ENCODE measurements at regions not wholly inside any gene's neighbourhood (a gene's known extent, or its start where the extent isn't known, plus 50 kb on each side); places are given as distances from the start of the nearest gene placed in this dataset.
"Not testable (repeated sequence)": the region's sequence is repeated elsewhere in the genome, so short reads cannot be mapped to it uniquely, and the experiment has no call there.

GRCh38 chr6:22208026-22208425, 88.8 kb downstream of the PRL start:
- no peaks in the 10 kb centered on the region for H3K36me3 ChIP-seq (ENCODE audit: control insufficient read depth, insufficient read depth, low read length)
- no peaks in the 10 kb centered on the region for H3K27me3 ChIP-seq (ENCODE audit: control insufficient read depth, insufficient read depth, low read length)
- H3K4me3 ChIP-seq (ENCODE audit: low read depth, low read length), result no peak overlapping the region
- ChIA-PET CTCF (interaction anchor here (0.8 kb wide), 1 partner anchor 9 kb away, joined by 3 read pairs; no protein-coding TSS in a partner anchor), POLR2A (no interaction called here)
- no peak for DNase-seq (ENCODE audit: low read depth)
- TF ChIP-seq CTCF (IDR thresholded peaks at IDR 0.05; ENCODE audit: insufficient read depth, low read depth, low read length), result no peak

- no peak for TF ChIP-seq CTCF (IDR thresholded peaks at IDR 0.05; ENCODE audit: insufficient read depth, low read depth, low read length)
- Histone ChIP-seq H3K4me3 (ENCODE audit: low read depth, low read length) (no peak overlapping the region), H3K27me3 (ENCODE audit: control insufficient read depth, insufficient read depth, low read length) (no peaks in the 10 kb centered on the region), H3K36me3 (ENCODE audit: control insufficient read depth, insufficient read depth, low read length) (no peaks in the 10 kb centered on the region)
- DNase-seq (ENCODE audit: low read depth), result no peak
- ChIA-PET CTCF (interaction anchor here (0.6 kb wide), 1 partner anchor 286 kb away, joined by 3 read pairs; no protein-coding TSS in a partner anchor), POLR2A (no interaction called here)
Measured at GRCh38 chr6:22214314-22214713, 82.5 kb downstream of the PRL start.

- DNase-seq (ENCODE audit: low read depth); H3K27me3 ChIP-seq (ENCODE audit: control insufficient read depth, insufficient read depth, low read length): not testable (repeated sequence)
- CTCF ChIA-PET, result interaction anchor here (0.6 kb wide), 1 partner anchor 609 kb away, joined by 3 read pairs; no protein-coding TSS in a partner anchor
Measured at GRCh38 chr6:22215474-22215873, 81.4 kb downstream of the PRL start.

GRCh38 chr6:22218410-22218809, 78.4 kb downstream of the PRL start:
- DNase-seq (ENCODE audit: low read depth), result no peak
- no peaks in the 10 kb centered on the region for H3K27me3 ChIP-seq (ENCODE audit: control insufficient read depth, insufficient read depth, low read length)
- TF ChIP-seq CTCF (IDR thresholded peaks at IDR 0.05; ENCODE audit: insufficient read depth, low read depth, low read length), result no peak
- POLR2A ChIA-PET, result no interaction called here
- CTCF ChIA-PET, result no interaction called here
- H3K36me3 ChIP-seq (ENCODE audit: control insufficient read depth, insufficient read depth, low read length), result no peaks in the 10 kb centered on the region
- H3K4me3 ChIP-seq (ENCODE audit: low read depth, low read length), result no peak overlapping the region

More at GRCh38 chr6:22215474-22215873, 81.4 kb downstream of the PRL start:
- H3K36me3 ChIP-seq (ENCODE audit: control insufficient read depth, insufficient read depth, low read length); H3K4me3 ChIP-seq (ENCODE audit: low read depth, low read length); POLR2A ChIA-PET: not testable (repeated sequence)

GRCh38 chr6:22219925-22220324, 76.9 kb downstream of the PRL start:
- no peak overlapping the region for H3K4me3 ChIP-seq (ENCODE audit: low read depth, low read length)
- TF ChIP-seq CTCF (IDR thresholded peaks at IDR 0.05; ENCODE audit: insufficient read depth, low read depth, low read length), result no peak
- CTCF ChIA-PET, result no interaction called here
- no peaks in the 10 kb centered on the region for H3K27me3 ChIP-seq (ENCODE audit: control insufficient read depth, insufficient read depth, low read length)
- H3K36me3 ChIP-seq (ENCODE audit: control insufficient read depth, insufficient read depth, low read length), result no peaks in the 10 kb centered on the region
- POLR2A ChIA-PET, result no interaction called here
- DNase-seq (ENCODE audit: low read depth), result no peak

GRCh38 chr6:22221211-22221610, 75.6 kb downstream of the PRL start:
- Histone ChIP-seq H3K27me3 (ENCODE audit: control insufficient read depth, insufficient read depth, low read length) (no peaks in the 10 kb centered on the region), H3K36me3 (ENCODE audit: control insufficient read depth, insufficient read depth, low read length) (no peaks in the 10 kb centered on the region), H3K4me3 (ENCODE audit: low read depth, low read length) (no peak overlapping the region)
- CTCF ChIA-PET, result no interaction called here
- no peak for DNase-seq (ENCODE audit: low read depth)
- POLR2A ChIA-PET, result no interaction called here
- TF ChIP-seq CTCF (IDR thresholded peaks at IDR 0.05; ENCODE audit: insufficient read depth, low read depth, low read length), result no peak
